GM12878 (cell line): ENCODE measurements at regions not wholly inside any gene's neighbourhood (a gene's known extent, or its start where the extent isn't known, plus 50 kb on each side); places are given as distances from the start of the nearest gene placed in this dataset.

ENCODE experiments used
- ATAC-seq: fragments of 200-7000 bp; cut with Tn5 transposase; 3 replicates; pipeline ENCODE4 v1.9.1; 2020; ENCODE audit warnings: mild to moderate bottlenecking, moderate library complexity
- BruUV-seq: library from RNA; stranded (reverse); fragments of 400-500 nt; replicated peaks from 2 replicates; lab custom pipeline; 2021; lab: Mats Ljungman, UMichigan
- CTCF ChIA-PET: fragments of 300-600 bp; sonication (Branson Sonifier 250); formaldehyde crosslinking; extraction: SDS; loops from one replicate; lab custom pipeline; 2021; ENCODE audit warnings: inconsistent platforms; lab: Yijun Ruan, JAX
- POLR2A ChIA-PET: fragments of 350-600 bp; formaldehyde crosslinking; extraction: SDS; loops from one replicate; lab custom pipeline; 2021; ENCODE audit warnings: inconsistent platforms; lab: Charles Lee
- RAD21 ChIA-PET: fragments of 300-600 bp; sonication (Branson Sonifier 250); formaldehyde crosslinking; loops from one replicate; lab custom pipeline; 2023; ENCODE audit warnings: antibody characterized with exemption; ENCODE audit not compliant: unreplicated experiment; lab: Charles Lee
- SMC1A ChIA-PET: fragments of 300-600 bp; sonication (Branson Sonifier 250); formaldehyde crosslinking; loops from one replicate; lab custom pipeline; 2023; ENCODE audit not compliant: unreplicated experiment, uncharacterized antibody; lab: Charles Lee
- DNase-seq: peaks from one replicate; pipeline ENCODE4 v3.0.0-alpha.2; 2011; ENCODE audit warnings: low read depth, low spot score
- FAIRE-seq: peaks from 3 replicates; lab custom pipeline; 2011; peaks lifted over from hg19 to GRCh38; lab: Jason Lieb, UNC
- H2AFZ ChIP-seq: 2 replicates; pipeline ENCODE4 v1.6.0; 2011; ENCODE audit warnings: low read depth, low read length, control low read depth; ENCODE audit not compliant: control insufficient read depth
- H3K27ac ChIP-seq: 2 replicates; pipeline ENCODE4 v1.5.1; 2011; ENCODE audit warnings: control low read depth; ENCODE audit not compliant: control insufficient read depth, insufficient read depth
- H3K27me3 ChIP-seq, 2 experiments: replicated peaks in 1 of 2; 2 replicates each; pipeline versions ENCODE4 v1.6.0 to v1.6.1; 2011; ENCODE audit warnings: low read length in 1 of 2; ENCODE audit not compliant: control insufficient read depth in 2 of 2, insufficient read depth in 2 of 2
- H3K36me3 ChIP-seq, 2 experiments: 2 replicates each; pipeline ENCODE4 v1.5.1; 2011; ENCODE audit warnings: low read length in 1 of 2; ENCODE audit not compliant: control insufficient read depth in 2 of 2, insufficient read depth in 2 of 2
- H3K4me1 ChIP-seq: 2 replicates; pipeline ENCODE4 v1.6.1; 2011; ENCODE audit warnings: mild to moderate bottlenecking, low read length, moderate library complexity, mixed read lengths; ENCODE audit not compliant: control insufficient read depth, insufficient read depth
- H3K4me2 ChIP-seq: 2 replicates; pipeline ENCODE4 v1.6.0; 2011; ENCODE audit warnings: control low read depth; ENCODE audit not compliant: control insufficient read depth, insufficient read depth
- H3K4me3 ChIP-seq: fragments of 200-600 bp; sonication (generic); 2 replicates; pipeline ENCODE4 v1.5.1; 2016
- H3K79me2 ChIP-seq: 2 replicates; pipeline ENCODE4 v1.6.0; 2011; ENCODE audit warnings: low read length; ENCODE audit not compliant: control insufficient read depth, insufficient read depth
- H3K9ac ChIP-seq: 2 replicates; pipeline ENCODE4 v1.8.0; 2011; ENCODE audit warnings: low read length, control low read depth, mixed read lengths; ENCODE audit not compliant: control insufficient read depth, insufficient read depth
- H3K9me3 ChIP-seq: replicated peaks from 3 replicates; pipeline ENCODE4 v1.5.1; 2011; ENCODE audit warnings: mild to moderate bottlenecking, low read length; ENCODE audit not compliant: control insufficient read depth, insufficient read depth
- H4K20me1 ChIP-seq: 2 replicates; pipeline ENCODE4 v1.6.0; 2011; ENCODE audit not compliant: control insufficient read depth, insufficient read depth
- CEBPB ChIP-seq, 2 experiments: fragments of 150-350 bp in 1 of 2; IDR thresholded peaks; 2 replicates each; pipeline ENCODE4 v1.6.1; 2012 to 2014; ENCODE audit warnings: low read depth in 2 of 2, low read length in 2 of 2, borderline replicate concordance in 1 of 2, inconsistent platforms in 1 of 2
- CREB1 ChIP-seq: IDR thresholded peaks from 2 replicates; pipeline ENCODE4 v1.6.1; 2012; ENCODE audit warnings: low read depth, mild to moderate bottlenecking, inconsistent platforms
- EP300 ChIP-seq, 2 experiments: fragments of 150-350 bp in 1 of 2; IDR thresholded peaks; 2 replicates each; pipeline ENCODE4 v1.6.1; 2011 to 2012; ENCODE audit warnings: low read depth in 2 of 2, low read length in 2 of 2, borderline replicate concordance in 1 of 2, improper control_type of control experiment in 1 of 2, inconsistent platforms in 1 of 2; ENCODE audit not compliant: control insufficient read depth in 1 of 2
- IRF5 ChIP-seq: fragments of 450-650 bp; IDR thresholded peaks from 2 replicates; pipeline ENCODE4 v1.6.1; 2017; ENCODE audit warnings: borderline replicate concordance
- KDM1A ChIP-seq: fragments of 200-600 bp; sonication (generic); IDR thresholded peaks from 2 replicates; pipeline ENCODE4 v1.6.1; 2016; ENCODE audit warnings: borderline replicate concordance
- POLR2A ChIP-seq: IDR thresholded peaks from 2 replicates; pipeline ENCODE4 v1.6.1; 2011; ENCODE audit warnings: low read depth, mild to moderate bottlenecking, low read length
- RCOR1 ChIP-seq: conservative IDR thresholded peaks from 2 replicates; pipeline ENCODE4 v1.6.1; 2012; ENCODE audit warnings: low read depth, low read length, improper control_type of control experiment
- SREBF2 ChIP-seq: IDR thresholded peaks from 2 replicates; pipeline ENCODE4 v1.6.1; 2012; ENCODE audit warnings: mild to moderate bottlenecking, low read length
- SRF ChIP-seq, 2 experiments: IDR thresholded peaks; 2 replicates each; pipeline ENCODE4 v1.6.1; 2011; ENCODE audit warnings: low read depth in 2 of 2, low read length in 2 of 2, mild to moderate bottlenecking in 1 of 2, moderate library complexity in 1 of 2
- SUPT20H ChIP-seq: IDR thresholded peaks from 2 replicates; pipeline ENCODE4 v1.6.1; 2011; ENCODE audit warnings: low read depth, mild to moderate bottlenecking, low read length, moderate library complexity, borderline replicate concordance; ENCODE audit not compliant: control insufficient read depth
- YY1 ChIP-seq: IDR thresholded peaks from 2 replicates; pipeline ENCODE4 v1.6.1; 2011; ENCODE audit warnings: low read depth, mild to moderate bottlenecking, low read length
- ZBTB11 ChIP-seq: fragments of 450-650 bp; formaldehyde crosslinking; IDR thresholded peaks from 2 replicates; pipeline ENCODE4 v1.5.0; 2022; ENCODE audit warnings: mild to moderate bottlenecking, missing genetic modification characterization
- WGBS: methylation state at CpG from one replicate; pipeline ENCODE4 v1.1.6; 2016; ENCODE audit warnings: low lambda C conversion rate; ENCODE audit not compliant: insufficient replicate concordance, insufficient coverage; ENCODE audit errors: missing lambda C conversion rate; 5-methylcytosine and 5-hydroxymethylcytosine counted together
- in situ Hi-C: fragments of 300-500 bp; cut with MboI; formaldehyde crosslinking; loops from 9 replicates; pipeline ENCODE4 v1.14.3; 2018; ENCODE audit warnings: mixed read lengths
- intact Hi-C: fragments of 100-400 bp; cut with micrococcal nuclease; formaldehyde crosslinking; loops from one replicate; pipeline ENCODE4 v1.14.2; 2022; ENCODE audit not compliant: unreplicated experiment

- ChIA-PET RAD21 (no interaction called here), SMC1A (no interaction called here), POLR2A (no interaction called here), CTCF (no interaction called here)
- Histone ChIP-seq H3K27ac (no peak overlapping the region), H3K36me3 (no peaks in the 10 kb centered on the region), H3K4me2 (no peak overlapping the region), H3K9ac (no peak overlapping the region), H3K27me3 (no peaks in the 10 kb centered on the region), H3K4me1 (no peaks in the 10 kb centered on the region), H3K79me2 (no peaks in the 10 kb centered on the region), H3K4me3 (no peak overlapping the region), H2AFZ (no peak overlapping the region), H3K9me3 (no peaks in the 10 kb centered on the region), H4K20me1 (no peaks in the 10 kb centered on the region)
- intact Hi-C loops (no loop called here), in situ Hi-C loops (no loop called here)
- DNase-seq, result no peak
- ATAC-seq, result no peak
- no peak for TF ChIP-seq RCOR1
- TF ChIP-seq KDM1A, result no peak
- no peak for TF ChIP-seq SREBF2
- no peak for TF ChIP-seq SRF (IDR thresholded peaks at IDR 0.05; ENCODE audit: low read depth in 2 of 2, low read length in 2 of 2)
- TF ChIP-seq YY1, result no peak
- no peak for TF ChIP-seq POLR2A
- no peak for TF ChIP-seq CEBPB (IDR thresholded peaks at IDR 0.05; ENCODE audit: borderline replicate concordance in 1 of 2, low read depth in 2 of 2, low read length in 2 of 2)
- no peak for TF ChIP-seq IRF5
- no peak for TF ChIP-seq SUPT20H
- TF ChIP-seq CREB1, result no peak
- TF ChIP-seq EP300 (IDR thresholded peaks at IDR 0.05; ENCODE audit: borderline replicate concordance in 1 of 2, control insufficient read depth in 1 of 2, low read depth in 2 of 2, low read length in 2 of 2), result no peak
- no peak for TF ChIP-seq ZBTB11 (CRISPR knock-in tag)
- WGBS, result 31% methylated on average over 8 of the region's 8 CpGs
- no peak for FAIRE-seq
- no TSS peak for BruUV-seq
Measured at GRCh38 chr16:9399573-9399972, 308.1 kb downstream of the HAPSTR1 start.
